ENCODE measurements at regions not wholly inside any gene's neighbourhood (a gene's known extent, or its start where the extent isn't known, plus 50 kb on each side); places are given as distances from the start of the nearest gene placed in this dataset.

DNA sequence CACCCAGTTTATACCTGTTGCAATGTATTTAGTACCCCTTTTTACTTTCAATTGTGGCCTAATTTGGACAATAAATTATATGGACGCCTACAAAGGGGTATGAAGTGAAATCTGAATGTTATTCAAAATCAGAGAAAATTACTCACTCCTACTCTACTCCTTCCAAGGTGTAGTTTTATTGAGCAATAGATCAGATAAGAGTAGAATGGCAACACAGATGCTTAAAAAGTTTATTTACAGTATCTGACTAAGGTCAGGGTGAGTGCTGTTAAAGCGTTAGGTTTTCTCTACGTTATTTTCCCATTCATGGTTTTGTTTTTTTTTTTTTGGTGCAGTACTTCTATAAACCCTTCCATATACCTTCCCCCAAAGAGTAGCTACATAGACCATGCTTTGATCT is 805.6 kb downstream of the KCNA4 start:
- DNase-seq (ENCODE audit: low read depth, low spot score) = no peak
- Mint-ChIP-seq H3K27ac (ENCODE audit: unreplicated experiment) (no peak overlapping the region), H3K36me3 (ENCODE audit: low read depth) (no peaks in the 10 kb centered on the region), H3K4me3 (no peak overlapping the region), H3K4me1 (no peaks in the 10 kb centered on the region), H3K9me3 (no peaks in the 10 kb centered on the region), H3K27me3 (ENCODE audit: low read depth) (no peaks in the 10 kb centered on the region)
- TF ChIP-seq, protein P1, sequence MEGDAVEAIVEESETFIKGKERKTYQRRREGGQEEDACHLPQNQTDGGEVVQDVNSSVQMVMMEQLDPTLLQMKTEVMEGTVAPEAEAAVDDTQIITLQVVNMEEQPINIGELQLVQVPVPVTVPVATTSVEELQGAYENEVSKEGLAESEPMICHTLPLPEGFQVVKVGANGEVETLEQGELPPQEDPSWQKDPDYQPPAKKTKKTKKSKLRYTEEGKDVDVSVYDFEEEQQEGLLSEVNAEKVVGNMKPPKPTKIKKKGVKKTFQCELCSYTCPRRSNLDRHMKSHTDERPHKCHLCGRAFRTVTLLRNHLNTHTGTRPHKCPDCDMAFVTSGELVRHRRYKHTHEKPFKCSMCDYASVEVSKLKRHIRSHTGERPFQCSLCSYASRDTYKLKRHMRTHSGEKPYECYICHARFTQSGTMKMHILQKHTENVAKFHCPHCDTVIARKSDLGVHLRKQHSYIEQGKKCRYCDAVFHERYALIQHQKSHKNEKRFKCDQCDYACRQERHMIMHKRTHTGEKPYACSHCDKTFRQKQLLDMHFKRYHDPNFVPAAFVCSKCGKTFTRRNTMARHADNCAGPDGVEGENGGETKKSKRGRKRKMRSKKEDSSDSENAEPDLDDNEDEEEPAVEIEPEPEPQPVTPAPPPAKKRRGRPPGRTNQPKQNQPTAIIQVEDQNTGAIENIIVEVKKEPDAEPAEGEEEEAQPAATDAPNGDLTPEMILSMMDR (conservative IDR thresholded peaks at IDR 0.05) = no peak

DNA sequence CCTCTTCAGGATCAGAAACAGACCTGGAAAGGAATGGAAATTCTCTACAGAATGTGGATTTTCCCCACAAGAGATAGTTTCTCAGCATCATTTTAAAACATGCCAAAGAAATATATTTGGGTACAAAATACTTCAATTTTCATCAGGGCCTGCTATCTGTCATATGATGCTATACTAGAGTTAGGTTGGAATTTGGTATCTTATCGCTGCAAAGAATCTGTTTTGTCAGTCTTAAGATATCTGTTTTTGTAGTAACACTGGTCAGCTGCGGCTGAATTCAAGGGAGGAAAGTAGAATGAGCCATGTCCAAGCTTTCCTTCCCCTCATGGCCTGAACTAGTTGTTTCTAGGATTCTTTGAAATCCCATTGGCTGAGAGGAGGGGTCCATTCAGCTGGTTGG is 806.4 kb downstream of the KCNA4 start:
- Mint-ChIP-seq H3K36me3 (ENCODE audit: low read depth) (no peaks in the 10 kb centered on the region), H3K27me3 (ENCODE audit: low read depth) (no peaks in the 10 kb centered on the region), H3K9me3 (no peaks in the 10 kb centered on the region), H3K27ac (ENCODE audit: unreplicated experiment) (no peak overlapping the region), H3K4me1 (no peaks in the 10 kb centered on the region), H3K4me3 (no peak overlapping the region)
- TF ChIP-seq, protein P1 (conservative IDR thresholded peaks at IDR 0.05) = no peak
- DNase-seq (ENCODE audit: low read depth, low spot score) = no peak

DNA sequence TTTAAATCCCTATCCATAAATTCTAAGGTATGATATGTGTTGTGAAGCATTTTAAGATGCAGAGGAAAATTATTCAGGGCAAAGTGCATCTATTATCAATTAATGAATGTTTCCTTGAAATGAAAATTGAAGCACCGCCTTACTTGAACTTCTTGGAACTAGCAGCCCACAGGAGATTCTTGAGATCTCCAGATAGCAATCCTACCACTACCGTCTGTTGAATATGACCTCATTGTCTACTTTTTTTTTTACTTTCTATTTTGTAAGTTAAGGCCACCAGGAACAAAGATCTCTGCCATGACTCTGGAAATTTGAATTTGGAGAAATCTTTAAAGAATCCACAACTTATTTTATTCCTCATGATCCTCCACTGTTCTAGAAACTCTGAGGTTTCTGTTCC is 808.7 kb downstream of the KCNA4 start:
- no peak overlapping the region for H3K27ac Mint-ChIP-seq (ENCODE audit: unreplicated experiment)

DNA sequence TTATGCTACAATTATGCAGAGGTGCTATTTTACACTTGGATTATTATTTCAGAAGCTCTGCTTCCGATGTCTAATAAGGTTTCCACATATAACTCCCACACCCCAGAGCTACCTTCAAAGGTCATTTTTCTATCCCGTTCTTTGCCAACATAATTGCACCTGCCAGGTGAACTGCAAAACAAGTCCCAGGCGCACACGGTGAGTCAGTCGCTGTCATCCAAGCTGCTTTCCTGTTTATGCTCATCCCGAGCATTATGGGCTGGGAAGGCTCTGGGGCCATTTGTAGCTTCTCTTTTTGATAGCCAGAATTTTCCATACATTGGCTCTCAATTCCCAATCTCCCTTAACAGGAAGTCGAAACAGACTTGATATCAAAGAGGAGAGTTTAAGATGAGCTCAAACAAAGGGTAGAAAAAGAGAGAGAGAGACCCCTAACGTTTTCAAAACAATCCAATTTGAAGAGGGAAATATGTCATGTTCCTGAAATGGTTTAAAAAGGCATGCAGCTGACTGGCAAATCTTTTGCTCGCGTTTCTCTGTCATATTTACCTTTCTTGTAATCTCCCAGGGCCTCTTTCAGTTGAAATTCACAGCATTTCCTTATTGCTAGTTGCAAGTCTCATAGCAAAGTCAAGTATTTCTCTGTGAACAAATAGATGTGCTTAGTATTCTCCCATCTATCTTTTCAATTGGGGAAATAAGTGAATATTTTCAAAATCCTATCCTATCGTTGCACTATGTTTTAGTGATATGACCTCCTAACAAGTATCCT is 815.9 kb downstream of the KCNA4 start:
- H3K27me3 Mint-ChIP-seq (ENCODE audit: low read depth) = no peaks in the 10 kb centered on the region
- H3K4me1 Mint-ChIP-seq = no peaks in the 10 kb centered on the region
- H3K27ac Mint-ChIP-seq (ENCODE audit: unreplicated experiment) = no peak overlapping the region
- DNase-seq (ENCODE audit: low read depth, low spot score) = no peak
- TF ChIP-seq, protein P1 (conservative IDR thresholded peaks at IDR 0.05) = no peak
- H3K9me3 Mint-ChIP-seq = no peaks in the 10 kb centered on the region
- H3K4me3 Mint-ChIP-seq = no peak overlapping the region
- H3K36me3 Mint-ChIP-seq (ENCODE audit: low read depth) = no peaks in the 10 kb centered on the region

More for the DNA sequence above, 808.7 kb downstream of the KCNA4 start:
- Mint-ChIP-seq H3K27me3 (ENCODE audit: low read depth) (no peaks in the 10 kb centered on the region), H3K36me3 (ENCODE audit: low read depth) (no peaks in the 10 kb centered on the region), H3K4me1 (no peaks in the 10 kb centered on the region), H3K9me3 (no peaks in the 10 kb centered on the region), H3K4me3 (no peak overlapping the region)
- TF ChIP-seq, protein P1 (conservative IDR thresholded peaks at IDR 0.05) = no peak
- DNase-seq (ENCODE audit: low read depth, low spot score) = no peak

- H3K27me3 Mint-ChIP-seq (ENCODE audit: low read depth) = no peaks in the 10 kb centered on the region
- no peaks in the 10 kb centered on the region for H3K9me3 Mint-ChIP-seq
- TF ChIP-seq, protein P1 (conservative IDR thresholded peaks at IDR 0.05) = no peak
- H3K36me3 Mint-ChIP-seq (ENCODE audit: low read depth) = no peaks in the 10 kb centered on the region
- no peak overlapping the region for H3K4me3 Mint-ChIP-seq
- H3K4me1 Mint-ChIP-seq = no peaks in the 10 kb centered on the region
- no peak overlapping the region for H3K27ac Mint-ChIP-seq (ENCODE audit: unreplicated experiment)
- no peak for DNase-seq (ENCODE audit: low read depth, low spot score)
These were observed 826.5 kb downstream of the KCNA4 start for GRCh38 chr11:29190313-29190712.
